Stimulated activated CD8-positive, alpha-beta memory T cell treated with anti-CD3 and anti-CD28 coated beads, Interleukin-7, amount 100 ng/mL, for 4 hours (primary cell): ENCODE measurements at regions not wholly inside any gene's neighbourhood (a gene's known extent, or its start where the extent isn't known, plus 50 kb on each side); places are given as distances from the start of the nearest gene placed in this dataset.
"Not testable (repeated sequence)": the region's sequence is repeated elsewhere in the genome, so short reads cannot be mapped to it uniquely, and the experiment has no call there.

Experiments used
- DNase-seq, 2 donors: peaks; one replicate each; pipeline ENCODE4 v3.0.0-alpha.2; 2020; ENCODE audit warnings: low read depth in 2 of 2

DNA sequence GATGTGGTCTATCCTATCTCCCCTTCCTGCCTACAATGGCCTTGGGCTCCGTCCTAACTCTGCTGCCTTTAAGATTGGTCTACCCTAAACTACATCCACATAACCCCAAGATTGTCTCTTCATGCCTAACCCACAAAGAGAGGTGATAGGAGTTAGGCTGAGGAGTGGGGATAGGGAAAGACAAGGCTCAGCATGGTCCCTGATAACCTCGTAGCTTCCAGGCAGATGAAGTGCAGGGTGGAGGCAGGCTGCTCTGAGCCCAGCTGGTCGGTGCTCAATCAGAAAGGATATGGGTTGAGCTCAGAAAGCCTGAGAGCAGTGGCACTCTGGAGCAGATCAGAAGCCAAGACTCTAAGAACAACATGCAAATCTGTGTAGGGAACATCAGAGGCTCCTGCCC, 87.1 kb upstream of the KIF2A start:
- not testable (repeated sequence) for DNase-seq

DNA sequence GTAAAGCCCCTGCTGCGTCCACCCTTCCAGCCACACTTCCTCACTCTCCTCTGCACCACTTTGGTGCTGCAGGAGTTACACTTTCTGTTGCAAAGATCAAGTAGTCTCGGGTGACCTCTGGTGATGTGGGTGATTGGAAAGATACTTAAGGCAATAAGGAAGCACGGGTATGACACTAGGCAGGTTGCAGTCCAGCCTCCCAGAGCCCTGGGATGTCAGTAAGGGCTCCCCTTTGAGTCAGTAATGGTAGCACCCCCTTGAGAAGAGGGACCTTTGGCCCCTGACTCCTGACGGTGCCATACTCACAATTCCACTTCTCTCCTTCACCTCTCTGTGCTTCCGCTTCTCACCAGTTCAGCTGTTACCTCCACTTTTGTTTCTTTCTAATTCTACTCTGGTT, 84.1 kb upstream of the KIF2A start:
- not testable (repeated sequence) for DNase-seq

DNA sequence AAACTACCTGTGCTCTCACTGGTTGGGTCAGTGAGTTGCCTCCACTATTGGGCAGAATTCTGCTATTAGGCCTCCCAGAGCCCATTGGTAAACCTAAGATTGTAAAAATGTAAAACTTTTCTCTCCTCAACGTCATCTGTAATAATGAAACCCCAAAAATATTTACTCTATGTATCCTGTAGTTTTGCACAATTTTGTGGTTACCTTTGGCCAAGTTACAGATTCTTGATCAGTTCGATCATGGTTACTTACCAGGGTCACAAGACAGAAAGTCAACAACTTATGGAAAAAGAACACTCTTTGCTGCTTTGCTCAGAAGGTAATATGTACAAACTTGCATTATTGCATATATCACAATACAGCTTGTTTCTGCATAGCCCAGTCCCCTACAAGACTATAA, 83.7 kb upstream of the KIF2A start:
- DNase-seq: not testable (repeated sequence)

DNA sequence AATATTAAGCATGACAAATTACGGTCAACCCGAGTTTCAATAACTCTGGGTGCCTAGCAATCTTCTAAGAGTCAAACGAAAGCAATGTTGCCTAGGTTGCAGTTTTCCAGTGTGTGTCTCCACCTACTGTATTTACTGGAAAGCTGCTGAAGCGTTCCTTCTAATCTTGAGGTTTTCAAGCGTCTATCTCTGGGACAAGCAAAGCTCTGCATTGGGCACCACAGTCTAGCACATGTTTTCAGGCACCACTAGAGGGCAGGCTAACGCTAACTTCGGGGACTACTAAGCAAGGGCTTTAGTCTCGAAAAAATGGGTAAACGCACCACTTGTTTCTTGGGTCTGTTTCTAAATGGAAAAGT, 82.7 kb upstream of the KIF2A start:
- peak; percentile 58 to 81 for DNase-seq

DNA sequence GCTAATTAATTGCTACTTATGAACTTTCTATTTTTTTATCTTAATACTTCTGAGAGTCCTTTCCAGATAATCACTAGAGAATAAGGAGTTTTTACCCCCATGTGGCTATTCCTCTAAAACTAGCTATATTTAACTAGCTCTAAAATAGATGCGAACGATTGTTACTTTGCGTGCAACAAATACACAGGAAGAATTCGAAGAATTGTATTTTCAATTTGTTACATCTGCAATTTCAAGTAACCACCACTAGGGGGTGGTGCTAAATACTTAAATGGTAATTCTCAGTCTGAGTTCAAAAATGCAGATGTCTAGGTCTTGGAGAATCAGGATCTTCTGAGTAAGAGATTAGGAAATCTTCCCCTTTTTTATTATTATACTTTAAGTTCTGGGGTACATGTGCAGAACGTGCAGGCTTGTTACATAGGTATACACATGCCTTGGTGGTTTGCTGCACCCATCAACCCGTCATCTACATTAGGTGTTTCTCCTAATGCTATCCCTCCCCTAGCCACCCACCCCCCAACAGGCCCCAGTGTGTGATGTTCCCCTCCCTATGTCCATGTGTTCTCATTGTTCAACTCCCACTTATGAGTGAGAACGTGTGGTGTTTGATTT, 80.9 kb upstream of the KIF2A start:
- DNase-seq: not testable (repeated sequence)

DNA sequence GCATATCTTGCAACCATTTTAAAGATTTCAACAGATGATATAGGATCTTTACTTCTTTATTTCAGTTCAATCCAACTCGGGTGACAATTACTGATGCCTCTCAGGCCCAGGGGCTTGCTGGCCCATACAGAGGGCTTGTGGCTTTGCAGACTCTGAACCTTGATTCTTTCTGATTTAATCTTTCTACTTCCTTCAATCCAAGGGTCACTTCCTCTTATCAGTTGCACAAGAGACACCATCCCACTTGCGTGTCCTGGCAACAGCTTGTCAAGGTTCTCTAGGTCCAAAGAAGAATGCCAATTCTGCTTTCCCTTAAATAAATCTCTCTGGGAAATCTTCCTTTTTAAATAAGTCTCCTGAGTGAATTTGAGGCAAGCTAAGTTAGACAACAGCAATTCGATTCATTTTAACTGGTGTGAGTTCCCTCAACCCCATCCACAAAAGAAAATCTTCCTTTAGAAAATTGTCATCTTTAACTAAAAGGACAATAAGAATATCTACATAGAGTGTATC, 75.1 kb upstream of the KIF2A start:
- DNase-seq: not testable (repeated sequence)

DNA sequence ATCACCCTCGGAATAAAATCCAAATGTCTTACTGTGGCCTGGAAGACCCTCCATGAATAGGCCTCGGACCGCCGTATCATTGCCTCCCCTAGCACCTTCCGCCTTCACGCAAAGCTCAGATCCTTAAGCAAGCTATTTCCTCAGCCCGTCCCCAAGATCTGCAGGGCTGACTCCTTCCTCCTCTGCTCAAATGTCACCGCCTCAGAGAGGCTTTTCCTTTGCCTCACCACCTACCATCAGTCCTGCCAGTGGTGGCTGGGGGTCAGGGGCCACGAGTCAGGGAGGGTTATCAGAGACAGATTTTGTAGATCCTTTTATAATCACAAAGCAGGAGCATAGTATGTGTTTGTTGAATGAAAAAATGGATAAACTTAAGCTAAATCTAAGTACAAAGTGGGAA, 74.4 kb upstream of the KIF2A start:
- DNase-seq: no peak

DNA sequence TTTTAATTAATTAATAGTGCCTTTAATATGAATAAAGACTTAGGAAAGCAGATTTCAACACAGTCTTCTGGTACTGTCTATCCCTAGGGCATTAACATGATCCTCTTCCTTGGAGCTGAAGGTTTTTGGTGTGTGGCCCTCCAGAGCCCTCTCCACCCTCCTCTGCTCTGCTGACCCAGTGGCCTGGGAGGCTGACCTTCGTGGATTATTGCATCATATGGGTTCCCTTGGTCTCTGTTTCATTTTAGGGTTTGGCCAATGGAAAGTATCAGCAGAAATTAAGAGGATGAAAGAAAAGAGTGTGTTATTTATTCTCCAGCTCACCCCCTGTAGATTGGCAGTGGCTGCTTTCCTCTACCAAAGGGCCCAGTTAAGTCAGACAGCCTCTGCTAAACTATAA, 73.8 kb upstream of the KIF2A start:
- DNase-seq: not testable (repeated sequence)

DNA sequence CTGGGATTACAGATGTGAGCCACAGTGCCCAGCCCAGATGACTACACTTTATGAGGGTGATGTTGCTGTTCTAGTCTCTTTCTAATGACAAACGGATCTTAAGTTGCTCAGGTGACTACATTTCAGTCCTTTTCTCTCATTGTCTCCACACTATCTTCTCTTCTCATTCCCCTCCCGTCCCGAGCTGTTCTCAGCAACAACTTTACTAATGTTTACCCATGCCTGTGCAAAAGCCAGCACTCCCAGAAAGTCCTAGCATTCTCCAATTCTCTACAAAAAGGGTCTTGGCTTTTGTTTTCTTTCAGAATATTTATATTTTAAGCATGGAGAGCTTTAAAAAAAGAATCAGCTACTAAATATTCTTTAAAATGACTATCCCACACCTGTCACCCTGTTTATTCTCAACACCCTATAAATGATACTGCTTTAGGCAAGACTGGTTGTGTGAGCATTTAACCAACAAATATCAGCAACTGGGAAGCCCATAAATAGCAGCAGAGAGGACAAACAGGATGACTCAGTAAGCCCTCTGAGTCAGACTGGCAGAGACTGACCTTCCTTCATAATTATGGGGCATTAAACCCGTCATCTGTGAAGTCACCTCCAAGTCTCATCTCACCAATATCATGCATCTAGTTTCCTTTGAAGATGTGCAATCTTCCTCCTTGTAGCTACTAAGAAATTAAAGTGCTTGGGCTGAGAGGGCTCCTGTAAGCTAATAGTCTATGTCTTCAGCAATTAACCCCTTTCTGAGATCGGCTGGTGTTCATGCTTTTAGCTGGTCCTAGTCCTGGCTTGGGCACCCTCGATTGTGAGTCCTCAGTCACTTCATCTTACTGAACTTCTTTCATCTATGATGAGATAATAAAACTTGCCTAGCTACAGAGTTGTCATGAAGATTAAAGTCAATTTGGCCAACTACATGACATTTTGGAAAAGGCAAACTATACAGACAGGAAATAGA, 72.6 kb upstream of the KIF2A start:
- DNase-seq: not testable (repeated sequence)

DNA sequence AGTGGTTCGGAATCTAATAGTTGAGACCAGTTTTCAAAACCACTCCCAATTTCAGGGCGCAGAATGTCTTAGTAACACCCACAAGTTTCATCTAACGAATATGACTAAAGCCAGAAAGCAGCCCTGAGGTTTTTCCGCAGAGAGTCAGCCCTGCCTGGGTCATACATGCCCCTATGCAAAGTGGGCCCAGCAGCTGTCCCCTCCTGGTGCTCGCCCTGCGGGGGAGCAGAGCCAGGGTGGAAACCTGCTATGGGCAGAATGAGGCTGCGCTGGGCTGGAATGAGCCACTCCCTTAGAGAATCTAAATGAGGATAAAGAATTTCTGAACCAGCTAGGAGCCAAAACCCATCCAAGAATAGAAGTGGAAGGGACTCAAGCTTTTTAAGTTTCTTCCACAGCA, 69.4 kb upstream of the KIF2A start:
- not testable (repeated sequence) for DNase-seq

DNA sequence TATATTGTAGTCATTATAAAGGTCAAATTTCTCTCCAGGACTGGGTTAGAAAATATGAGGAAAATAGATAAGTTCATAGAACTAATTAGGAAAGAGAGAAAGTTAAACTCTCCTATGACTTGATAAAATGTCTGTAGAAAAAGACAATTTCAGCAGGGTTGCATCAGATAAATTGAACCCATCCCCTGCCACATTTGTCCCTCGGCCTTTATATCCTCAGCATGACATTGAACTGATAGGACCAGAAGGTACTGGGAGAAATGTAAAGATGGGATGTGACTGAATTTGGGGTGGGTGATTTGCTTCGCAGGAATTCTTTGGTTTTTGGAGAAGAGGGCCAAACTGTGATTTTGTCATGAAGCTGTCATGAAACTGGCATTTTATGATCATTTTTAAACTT, 68.1 kb upstream of the KIF2A start:
- not testable (repeated sequence) for DNase-seq

DNA sequence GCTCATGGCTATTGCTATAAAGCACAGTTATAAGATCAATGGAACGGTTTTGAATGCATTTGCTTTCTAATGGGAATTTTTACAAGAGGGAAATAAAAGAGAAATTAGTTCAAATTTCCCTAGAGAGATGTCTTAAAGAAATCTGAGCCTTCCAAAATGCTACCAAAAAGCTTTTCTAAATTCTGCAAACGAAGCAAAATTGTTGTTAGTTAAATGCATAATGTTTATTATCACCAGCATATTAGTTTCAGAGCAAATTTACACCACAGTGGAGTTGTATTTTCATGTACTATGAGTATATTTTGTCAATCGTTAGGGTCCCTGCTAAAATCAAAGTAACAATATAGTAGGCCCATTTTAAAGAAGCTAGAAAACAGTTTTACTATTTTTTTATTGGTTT, 67.4 kb upstream of the KIF2A start:
- not testable (repeated sequence) for DNase-seq

DNA sequence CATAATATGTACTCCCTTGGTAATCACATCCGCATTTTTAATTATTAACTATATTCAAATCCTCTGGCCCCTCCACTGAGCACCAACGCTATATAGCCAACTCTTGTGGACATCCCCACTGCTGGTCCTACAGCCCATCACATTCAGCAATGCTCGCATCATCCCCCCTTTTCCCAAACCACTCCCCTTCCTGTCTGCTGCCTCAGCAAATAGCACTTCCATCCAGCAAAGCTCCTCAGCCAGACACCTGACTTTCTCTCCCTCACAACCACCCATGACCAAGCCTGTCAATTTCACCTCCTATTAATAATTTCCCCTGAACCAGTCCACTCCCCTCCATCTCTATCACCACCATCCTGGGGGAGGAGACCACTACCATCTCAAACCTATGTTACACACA, 65.5 kb upstream of the KIF2A start:
- DNase-seq: not testable (repeated sequence)

DNA sequence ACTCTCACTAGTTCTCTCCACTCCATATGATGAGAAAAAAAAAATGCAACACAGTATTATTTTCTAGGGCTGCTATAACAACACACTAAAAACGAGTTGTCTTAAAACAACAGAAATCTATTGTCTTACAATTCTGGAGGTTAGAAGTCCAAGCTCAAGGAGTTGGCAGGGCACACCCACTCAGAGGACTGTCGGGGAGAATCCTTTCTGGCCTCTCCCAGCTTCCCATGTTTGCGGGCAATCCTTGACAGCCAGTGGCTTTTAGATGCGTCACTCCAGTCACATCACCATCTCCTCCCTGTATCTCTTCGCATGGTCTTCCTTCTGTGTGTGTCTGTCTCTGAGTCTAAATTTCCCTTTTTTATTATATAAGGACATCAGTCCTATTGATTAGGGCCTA, 64.0 kb upstream of the KIF2A start:
- not testable (repeated sequence) for DNase-seq

DNA sequence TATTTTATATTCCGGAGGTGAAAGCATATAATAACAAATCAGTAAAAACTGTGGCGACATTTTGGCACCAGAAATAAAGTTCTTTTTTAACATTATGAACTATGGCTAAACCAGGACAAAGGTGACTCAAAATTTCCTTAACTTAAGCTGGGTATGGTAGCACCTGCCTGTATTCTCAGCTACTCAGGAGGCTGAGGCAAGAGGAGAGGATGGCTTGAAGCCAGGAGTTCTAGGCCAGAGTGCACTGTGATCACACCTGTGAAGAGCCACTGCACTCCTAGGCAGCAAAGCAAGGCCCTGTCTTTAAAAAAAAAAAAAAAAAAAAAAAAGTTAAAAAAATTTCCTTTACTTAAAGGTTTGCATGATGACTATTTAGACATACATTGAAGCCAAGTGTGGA, 63.0 kb upstream of the KIF2A start:
- not testable (repeated sequence) for DNase-seq

DNA sequence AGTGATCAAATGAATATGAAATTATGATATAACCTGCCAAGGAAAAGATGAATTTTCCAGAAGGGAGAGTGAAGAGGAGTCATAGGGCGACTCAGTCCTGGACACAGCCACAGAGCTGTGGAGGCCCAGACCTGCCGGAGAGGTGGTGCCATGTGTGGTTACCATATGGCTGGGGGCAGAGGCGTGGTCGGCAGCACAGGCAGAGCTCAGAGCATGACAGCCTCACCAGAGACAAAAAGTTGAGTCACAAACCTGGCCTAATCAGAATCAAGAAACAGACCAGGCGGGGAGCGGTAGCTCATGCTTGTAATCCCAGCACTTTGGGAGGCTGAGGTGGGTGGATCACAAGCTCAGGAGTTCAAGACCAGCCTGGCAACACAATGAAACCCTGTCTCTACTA, 57.8 kb upstream of the KIF2A start:
- not testable (repeated sequence) for DNase-seq

DNA sequence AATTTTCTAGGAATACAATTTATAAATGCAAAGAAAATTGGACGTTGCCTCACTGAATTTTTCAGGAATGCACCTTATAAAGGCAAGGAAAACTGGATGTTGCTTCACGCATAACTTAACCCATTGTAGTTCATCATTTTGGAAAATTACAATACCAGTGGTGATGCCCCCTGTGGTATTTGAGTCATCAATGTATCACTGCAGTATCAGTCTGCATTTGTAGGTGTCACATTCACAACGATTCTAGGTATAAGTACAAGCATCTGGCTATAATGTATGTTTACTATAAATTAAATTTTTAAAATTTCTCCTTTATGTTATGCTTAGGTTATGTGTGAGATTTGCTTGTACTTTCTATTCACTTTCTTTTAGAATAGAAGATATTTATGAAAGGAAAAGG, 55.9 kb upstream of the KIF2A start:
- not testable (repeated sequence) for DNase-seq

DNA sequence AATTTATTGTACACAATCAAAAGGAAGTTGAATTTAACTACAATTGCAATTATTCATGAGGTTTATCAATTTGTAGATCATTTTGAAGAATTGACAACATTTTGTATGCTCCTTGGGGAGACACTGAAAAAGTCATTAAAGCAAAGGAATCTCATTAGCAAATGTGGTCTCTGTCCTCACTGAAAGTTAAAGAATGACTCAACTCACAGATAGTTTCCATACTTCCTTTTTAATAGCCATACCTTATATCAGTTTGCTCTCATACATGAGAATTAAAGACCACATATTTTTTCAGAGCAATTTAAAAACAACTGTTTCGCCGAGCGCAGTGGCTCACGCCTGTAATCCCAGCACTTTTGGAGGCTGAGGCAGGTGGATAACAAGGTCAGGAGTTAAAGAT, 55.1 kb upstream of the KIF2A start:
- not testable (repeated sequence) for DNase-seq

DNA sequence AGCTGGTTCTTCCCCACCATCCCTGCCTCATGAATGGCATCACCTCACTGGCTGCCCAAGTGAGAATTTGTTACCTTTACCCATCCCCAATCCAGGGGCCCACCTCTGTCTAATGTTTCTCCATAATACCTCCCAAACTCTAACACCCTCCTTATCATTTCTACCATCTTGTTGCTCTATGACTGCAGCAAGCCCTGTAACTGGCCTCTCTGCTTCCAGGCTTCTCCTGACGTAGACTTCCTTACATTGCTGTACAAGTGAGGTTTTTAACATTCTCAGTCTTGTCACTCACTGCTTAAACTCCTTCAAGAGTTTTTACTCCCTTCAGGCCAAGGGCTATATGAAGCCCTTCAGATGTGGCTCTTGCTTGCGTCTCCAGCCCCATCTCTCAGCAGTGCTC, 53.5 kb upstream of the KIF2A start:
- DNase-seq: not testable (repeated sequence)

DNA sequence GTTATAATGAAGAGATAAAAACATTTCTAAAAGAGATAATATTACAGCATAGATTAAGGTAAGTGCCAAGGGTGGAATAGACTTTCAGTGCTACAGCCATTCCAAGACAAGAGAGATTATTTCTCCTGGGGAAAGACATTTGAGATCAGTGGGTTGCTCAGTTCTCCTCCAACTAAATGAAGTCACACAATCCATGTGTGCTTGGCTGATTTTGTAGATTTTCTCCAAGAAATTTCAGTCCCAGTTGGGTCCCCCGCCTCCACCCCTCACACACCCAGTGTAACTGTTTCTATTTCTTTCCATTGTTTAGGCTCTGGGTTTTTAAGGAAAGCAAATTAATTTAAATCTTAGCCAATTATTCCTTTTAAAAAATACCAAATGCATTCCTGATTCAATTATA, 50.5 kb upstream of the KIF2A start:
- DNase-seq: not testable (repeated sequence)

DNA sequence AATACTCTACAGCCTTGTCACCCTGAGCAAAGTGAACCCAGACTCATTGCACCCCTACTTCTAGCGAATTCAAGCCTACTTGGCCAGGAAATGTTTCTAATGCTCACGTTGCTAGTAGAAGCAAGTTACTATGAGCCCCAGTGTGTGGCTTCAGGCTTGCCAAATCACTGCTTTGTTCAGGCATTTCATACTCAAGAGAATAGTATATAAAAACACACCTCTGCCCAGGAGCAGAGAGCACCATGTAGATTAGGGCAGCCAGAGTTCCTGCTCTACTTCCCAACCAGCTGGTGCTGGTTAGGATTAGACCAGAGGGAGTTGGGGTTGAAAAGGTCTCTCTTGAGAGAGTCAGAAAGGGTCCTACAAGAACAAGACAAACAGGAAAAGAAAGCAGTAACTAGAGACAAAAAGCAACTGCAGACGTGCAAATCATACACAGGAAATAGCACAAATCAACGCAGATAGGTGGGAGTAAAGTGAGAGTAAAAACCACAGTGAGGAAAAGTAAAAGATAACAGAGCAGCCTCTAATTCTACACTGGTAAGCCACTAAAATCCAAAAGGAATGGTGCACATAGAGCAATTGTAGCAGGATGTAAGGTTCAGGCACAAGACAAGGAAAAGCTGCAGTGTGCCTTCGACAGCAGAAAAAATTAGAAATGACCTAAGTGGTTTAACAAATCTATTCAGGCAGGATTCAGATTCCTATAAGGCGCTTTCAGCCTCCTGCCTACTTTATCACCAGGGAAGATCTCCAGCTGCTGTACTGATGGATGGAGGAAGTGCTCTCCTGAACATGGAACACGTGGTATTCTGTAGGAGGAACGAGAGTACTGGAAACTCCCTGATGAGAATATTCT, 49.6 kb upstream of the KIF2A start:
- no peak for DNase-seq
